H1 (cell line): ENCODE measurements at regions not wholly inside any gene's neighbourhood (a gene's known extent, or its start where the extent isn't known, plus 50 kb on each side); places are given as distances from the start of the nearest gene placed in this dataset.

Source experiments
- CTCF ChIA-PET: fragments of 300-600 bp; sonication (Branson Sonifier 250); formaldehyde crosslinking; loops from one replicate; lab custom pipeline; 2021; ENCODE audit not compliant: partially characterized antibody; lab: Charles Lee
- POLR2A ChIA-PET: fragments of 300-600 bp; sonication (Branson Sonifier 250); formaldehyde crosslinking; loops from one replicate; lab custom pipeline; 2021; ENCODE audit warnings: inconsistent platforms; ENCODE audit not compliant: partially characterized antibody; lab: Charles Lee
- DNase-seq, 2 experiments: peaks; one replicate each; pipeline versions ENCODE4 v3.0.0 to v3.0.0-alpha.2; 2010 to 2022; ENCODE audit warnings: low spot score in 2 of 2, low read depth in 1 of 2, mixed read lengths in 1 of 2
- FAIRE-seq: peaks from 2 replicates; lab custom pipeline; 2011; peaks lifted over from hg19 to GRCh38; lab: Jason Lieb, UNC
- H2AFZ ChIP-seq: 2 replicates; pipeline ENCODE4 v1.8.1; 2012; ENCODE audit warnings: low read length, inconsistent platforms
- H2AK5ac ChIP-seq: 2 replicates; pipeline ENCODE4 v1.6.1; 2013; ENCODE audit warnings: low read depth, low read length
- H2BK120ac ChIP-seq: replicated peaks from 2 replicates; pipeline ENCODE3; 2013; ENCODE audit warnings: low read depth, low read length, inconsistent platforms
- H2BK12ac ChIP-seq: 2 replicates; pipeline ENCODE4 v1.6.1; 2013; ENCODE audit warnings: low read depth, low read length
- H2BK15ac ChIP-seq: 2 replicates; pipeline ENCODE4 v1.6.1; 2013; ENCODE audit warnings: low read length
- H2BK20ac ChIP-seq: 2 replicates; pipeline ENCODE4 v1.6.1; 2013; ENCODE audit warnings: low read length
- H2BK5ac ChIP-seq: 2 replicates; pipeline ENCODE4 v1.6.1; 2013; ENCODE audit warnings: low read depth, low read length
- H3K14ac ChIP-seq: 2 replicates; pipeline ENCODE4 v1.6.1; 2013; ENCODE audit warnings: inconsistent platforms; ENCODE audit not compliant: insufficient read length
- H3K18ac ChIP-seq: 2 replicates; pipeline ENCODE4 v1.6.1; 2013; ENCODE audit warnings: low read length; ENCODE audit errors: extremely low read depth
- H3K23ac ChIP-seq: 2 replicates; pipeline ENCODE4 v1.6.1; 2013; ENCODE audit warnings: inconsistent platforms; ENCODE audit not compliant: insufficient read length
- H3K23me2 ChIP-seq: 2 replicates; pipeline ENCODE4 v1.6.1; 2013; ENCODE audit warnings: low read depth, low read length
- H3K27ac ChIP-seq: 2 replicates; pipeline ENCODE4 v1.6.1; 2011; ENCODE audit warnings: low read depth, low read length, inconsistent platforms
- H3K27me3 ChIP-seq, 4 experiments: replicated peaks in 1 of 4; 1 replicate in 1 of 4; 2 replicates in 3 of 4; pipeline versions ENCODE4 v1.6.1 to v1.8.1; 2011 to 2013; ENCODE audit warnings: low read length in 3 of 4, mild to moderate bottlenecking in 3 of 4, inconsistent platforms in 2 of 4, mixed read lengths in 2 of 4, moderate library complexity in 1 of 4; ENCODE audit not compliant: control insufficient read depth in 3 of 4, insufficient read depth in 3 of 4; ENCODE audit errors: extremely low read depth in 1 of 4
- H3K36me3 ChIP-seq, 4 experiments: 2 replicates each; pipeline versions ENCODE4 v1.6.1 to v1.8.1; 2011 to 2013; ENCODE audit warnings: mild to moderate bottlenecking in 4 of 4, low read length in 3 of 4, moderate library complexity in 2 of 4, control low read depth in 1 of 4, inconsistent platforms in 1 of 4; ENCODE audit not compliant: insufficient read depth in 4 of 4, control insufficient read depth in 2 of 4
- H3K4ac ChIP-seq: replicated peaks from 2 replicates; pipeline ENCODE3; 2013; ENCODE audit warnings: low read length, low read depth, mixed read lengths, inconsistent platforms; ENCODE audit not compliant: insufficient read length
- H3K4me1 ChIP-seq, 4 experiments: replicated peaks in 1 of 4; 1 replicate in 1 of 4; 2 replicates in 3 of 4; pipeline versions ENCODE4 v1.6.1 to v1.8.1; 2011 to 2013; ENCODE audit warnings: low read length in 3 of 4, inconsistent platforms in 2 of 4, mixed read lengths in 1 of 4; ENCODE audit not compliant: insufficient read depth in 4 of 4, control insufficient read depth in 3 of 4
- H3K4me2 ChIP-seq, 2 experiments: 2 replicates each; pipeline versions ENCODE4 v1.6.1 to v1.8.1; 2011 to 2013; ENCODE audit warnings: low read depth in 2 of 2, low read length in 2 of 2, control low read depth in 1 of 2, inconsistent platforms in 1 of 2, mild to moderate bottlenecking in 1 of 2; ENCODE audit not compliant: insufficient read depth in 1 of 2
- H3K4me3 ChIP-seq, 4 experiments: fragments of 200-600, 300-600 bp in 1 of 4; sonication (generic), shearing (Covaris generic), sonication (Bioruptor Twin) in 1 of 4; 2 replicates each; pipeline versions ENCODE4 v1.5.1 to v1.8.1; 2011 to 2016; ENCODE audit warnings: low read length in 4 of 4, low read depth in 3 of 4, control low read depth in 2 of 4, inconsistent platforms in 2 of 4, mild to moderate bottlenecking in 2 of 4, mixed read lengths in 1 of 4, moderate library complexity in 1 of 4; ENCODE audit not compliant: insufficient read depth in 2 of 4; ENCODE audit errors: extremely low read depth in 1 of 4
- H3K56ac ChIP-seq: replicated peaks from 2 replicates; pipeline ENCODE3; 2013; ENCODE audit warnings: low read depth, mild to moderate bottlenecking, mixed read lengths, low read length, inconsistent platforms; ENCODE audit not compliant: insufficient read length
- H3K79me1 ChIP-seq: 2 replicates; pipeline ENCODE4 v1.6.1; 2013; ENCODE audit warnings: low read depth, low read length, control low read depth
- H3K79me2 ChIP-seq, 2 experiments: 2 replicates each; pipeline versions ENCODE4 v1.6.1 to v1.8.1; 2012 to 2013; ENCODE audit warnings: low read length in 2 of 2, mild to moderate bottlenecking in 2 of 2, inconsistent platforms in 1 of 2; ENCODE audit not compliant: insufficient read depth in 2 of 2, control insufficient read depth in 1 of 2
- H3K9ac ChIP-seq, 4 experiments: replicated peaks in 1 of 4; 1 replicate in 1 of 4; 2 replicates in 3 of 4; pipeline versions ENCODE4 v1.6.1 to v1.8.1; 2011 to 2013; ENCODE audit warnings: low read depth in 3 of 4, low read length in 3 of 4, control low read depth in 2 of 4, mild to moderate bottlenecking in 2 of 4, moderate library complexity in 2 of 4, inconsistent platforms in 1 of 4; ENCODE audit errors: extremely low read depth in 1 of 4
- H3K9me3 ChIP-seq, 2 experiments: 2 replicates each; pipeline versions ENCODE4 v1.6.1 to v1.8.1; 2012 to 2013; ENCODE audit warnings: mild to moderate bottlenecking in 2 of 2, moderate library complexity in 2 of 2, control low read depth in 1 of 2, inconsistent platforms in 1 of 2, low read depth in 1 of 2, low read length in 1 of 2, mixed read lengths in 1 of 2; ENCODE audit not compliant: insufficient read depth in 2 of 2
- H4K20me1 ChIP-seq, 2 experiments: replicated peaks in 1 of 2; 2 replicates each; pipeline versions ENCODE3 to v1.8.1; 2011 to 2013; ENCODE audit warnings: inconsistent platforms in 2 of 2, low read length in 2 of 2, mild to moderate bottlenecking in 1 of 2; ENCODE audit not compliant: insufficient read depth in 2 of 2, control insufficient read depth in 1 of 2
- H4K5ac ChIP-seq: 2 replicates; pipeline ENCODE4 v1.6.1; 2013; ENCODE audit warnings: low read length, low read depth, mixed read lengths, inconsistent platforms; ENCODE audit not compliant: insufficient read length
- H4K8ac ChIP-seq: 2 replicates; pipeline ENCODE4 v1.8.0; 2013; ENCODE audit warnings: mild to moderate bottlenecking, moderate library complexity, low read length, inconsistent platforms; ENCODE audit not compliant: insufficient read depth; ENCODE audit errors: extremely low read depth
- H4K91ac ChIP-seq: replicated peaks from 2 replicates; pipeline ENCODE3; 2013; ENCODE audit warnings: low read length, mixed read lengths, inconsistent platforms; ENCODE audit not compliant: insufficient read length
- KDM4A ChIP-seq: IDR thresholded peaks from one replicate; pipeline ENCODE4 v1.7.1; 2012; ENCODE audit warnings: low read depth, mild to moderate bottlenecking, moderate library complexity, low read length, inconsistent platforms; ENCODE audit not compliant: severe bottlenecking
- KDM5A ChIP-seq: fragments of 200-600 bp; IDR thresholded peaks from 2 replicates; pipeline ENCODE4 v1.7.1; 2012; ENCODE audit warnings: mild to moderate bottlenecking, low read length, inconsistent platforms, mixed read lengths
- MAFK ChIP-seq: IDR thresholded peaks from 2 replicates; pipeline ENCODE4 v1.6.1; 2012; ENCODE audit warnings: low read depth, mild to moderate bottlenecking, improper control_type of control experiment, low read length
- NANOG ChIP-seq: IDR thresholded peaks from 2 replicates; pipeline ENCODE4 v1.6.1; 2011; ENCODE audit warnings: low read length, low read depth, mild to moderate bottlenecking, inconsistent platforms; ENCODE audit not compliant: insufficient read depth, poor library complexity, severe bottlenecking
- POLR2A ChIP-seq, 2 experiments: IDR thresholded peaks; 1 replicate in 1 of 2; 2 replicates in 1 of 2; pipeline ENCODE4 v1.6.1; 2011; ENCODE audit warnings: low read depth in 2 of 2, low read length in 2 of 2, mild to moderate bottlenecking in 2 of 2; ENCODE audit errors: control extremely low read depth in 1 of 2
- RBBP5 ChIP-seq: IDR thresholded peaks from 2 replicates; pipeline ENCODE4 v1.7.1; 2012; ENCODE audit warnings: low read depth, mild to moderate bottlenecking, inconsistent platforms, low read length, moderate library complexity, borderline replicate concordance
- RXRA ChIP-seq: IDR thresholded peaks from 2 replicates; pipeline ENCODE4 v1.6.1; 2011; ENCODE audit warnings: low read depth, mild to moderate bottlenecking, low read length, moderate library complexity; ENCODE audit not compliant: insufficient read depth
- SAP30 ChIP-seq: fragments of 300-600 bp; sonication (generic); IDR thresholded peaks from 2 replicates; pipeline ENCODE4 v1.7.1; 2012; ENCODE audit warnings: low read length, moderate library complexity, mild to moderate bottlenecking, inconsistent platforms; ENCODE audit not compliant: insufficient read depth, insufficient replicate concordance
- SP1 ChIP-seq: IDR thresholded peaks from 2 replicates; pipeline ENCODE4 v1.6.1; 2011; ENCODE audit warnings: low read depth, low read length
- TAF1 ChIP-seq: IDR thresholded peaks from 2 replicates; pipeline ENCODE4 v1.6.1; 2011; ENCODE audit warnings: mild to moderate bottlenecking, low read depth, low read length
- ZNF274 ChIP-seq: IDR thresholded peaks from 2 replicates; pipeline ENCODE4 v1.7.0; 2012; ENCODE audit warnings: low read length, borderline replicate concordance; ENCODE audit errors: extremely low read depth
- WGBS, 2 experiments: shearing (Covaris generic) in 1 of 2; methylation state at CpG; one replicate each; pipeline versions ENCODE4 v1.1.6 to v1.1.7; 2013 to 2015; ENCODE audit warnings: low lambda C conversion rate in 2 of 2, mixed read lengths in 2 of 2, inconsistent platforms in 1 of 2, low coverage in 1 of 2, missing lambda C conversion rate in 1 of 2; ENCODE audit not compliant: insufficient replicate concordance in 2 of 2, insufficient coverage in 1 of 2, insufficient read length in 1 of 2; ENCODE audit errors: extremely low coverage in 1 of 2, missing lambda C conversion rate in 1 of 2; 5-methylcytosine and 5-hydroxymethylcytosine counted together
- TF ChIP-seq, protein P1 (sequence below): IDR thresholded peaks from 2 replicates; pipeline ENCODE4 v1.6.1; 2011; ENCODE audit warnings: low read length, improper control_type of control experiment
- TF ChIP-seq, protein P2 (sequence below): IDR thresholded peaks from 2 replicates; pipeline ENCODE4 v1.6.1; 2012; ENCODE audit warnings: inconsistent platforms

GRCh38 chr12:91496337-91496736 lies 313.7 kb upstream of the DCN start:
- FAIRE-seq, result no peak
- H2BK20ac ChIP-seq, result no peak overlapping the region
- CTCF ChIA-PET, result interaction anchor here (1.2 kb wide), 1 partner anchor 10 kb away, joined by 4 read pairs; no protein-coding TSS in a partner anchor
- H4K91ac ChIP-seq, result no peak overlapping the region
- WGBS, 2 experiments, result 81% methylated on average over 3 of the region's 3 CpGs; no CpG with 5 or more reads in 1 of the 2 experiments
- H4K20me1 ChIP-seq, result no peaks in the 10 kb centered on the region
- no peak overlapping the region for H3K4ac ChIP-seq
- H3K9me3 ChIP-seq, result 0 out of 4 replicates have a peak, but pooled peaks cover 0 to 2% of the 10 kb centered on the region in 2 experiments
- H3K56ac ChIP-seq, result no peak overlapping the region
- no peak overlapping the region for H3K14ac ChIP-seq
- H3K23me2 ChIP-seq, result no peaks in the 10 kb centered on the region
- no peak overlapping the region for H2AFZ ChIP-seq
- no peak for DNase-seq
- no peak overlapping the region for H2BK5ac ChIP-seq
- no peaks in the 10 kb centered on the region for H3K79me2 ChIP-seq
- H3K9ac ChIP-seq, result no peak overlapping the region
- no peaks in the 10 kb centered on the region for H3K79me1 ChIP-seq
- H4K5ac ChIP-seq, result no peak overlapping the region
- no peak overlapping the region for H2BK12ac ChIP-seq
- no peak overlapping the region for H3K4me2 ChIP-seq
- no peak overlapping the region for H3K4me3 ChIP-seq
- no peak overlapping the region for H4K8ac ChIP-seq
- H3K18ac ChIP-seq, result no peak overlapping the region
- POLR2A ChIA-PET, result no interaction called here
- no peaks in the 10 kb centered on the region for H3K27me3 ChIP-seq
- no peak overlapping the region for H2BK15ac ChIP-seq
- H3K27ac ChIP-seq, result no peak overlapping the region
- H3K36me3 ChIP-seq, result no peaks in the 10 kb centered on the region
- H3K4me1 ChIP-seq, result no peaks in the 10 kb centered on the region
- H2AK5ac ChIP-seq, result no peak overlapping the region
- no peak overlapping the region for H2BK120ac ChIP-seq
- H3K23ac ChIP-seq, result no peak overlapping the region
- TF ChIP-seq SAP30 (no peak), TAF1 (no peak), SP1 (no peak), ZNF274 (no peak), RBBP5 (no peak), POLR2A (IDR thresholded peaks at IDR 0.05; ENCODE audit: control extremely low read depth in 1 of 2, low read depth in 2 of 2, low read length in 2 of 2) (no peak), NANOG (no peak), MAFK (no peak), KDM5A (no peak), KDM4A (no peak), RXRA (no peak)
- TF ChIP-seq, protein P1, sequence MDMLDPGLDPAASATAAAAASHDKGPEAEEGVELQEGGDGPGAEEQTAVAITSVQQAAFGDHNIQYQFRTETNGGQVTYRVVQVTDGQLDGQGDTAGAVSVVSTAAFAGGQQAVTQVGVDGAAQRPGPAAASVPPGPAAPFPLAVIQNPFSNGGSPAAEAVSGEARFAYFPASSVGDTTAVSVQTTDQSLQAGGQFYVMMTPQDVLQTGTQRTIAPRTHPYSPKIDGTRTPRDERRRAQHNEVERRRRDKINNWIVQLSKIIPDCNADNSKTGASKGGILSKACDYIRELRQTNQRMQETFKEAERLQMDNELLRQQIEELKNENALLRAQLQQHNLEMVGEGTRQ, result no peak
- TF ChIP-seq, protein P2, sequence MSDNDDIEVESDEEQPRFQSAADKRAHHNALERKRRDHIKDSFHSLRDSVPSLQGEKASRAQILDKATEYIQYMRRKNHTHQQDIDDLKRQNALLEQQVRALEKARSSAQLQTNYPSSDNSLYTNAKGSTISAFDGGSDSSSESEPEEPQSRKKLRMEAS, result no peak
